Breast epithelium (tissue), 3 donors: ENCODE measurements at regions not wholly inside any gene's neighbourhood (a gene's known extent, or its start where the extent isn't known, plus 50 kb on each side); places are given as distances from the start of the nearest gene placed in this dataset.

ENCODE experiments used
- CTCF ChIP-seq, 3 donors: fragments of 450-650 bp; IDR thresholded peaks; one replicate each; pipeline ENCODE4 v1.5.1; 2016 to 2017; ENCODE audit warnings: antibody characterized with exemption in 3 of 3, mild to moderate bottlenecking in 3 of 3, moderate library complexity in 3 of 3
- POLR2A ChIP-seq: fragments of 450-650 bp; IDR thresholded peaks from one replicate; pipeline ENCODE4 v1.6.1; 2016; ENCODE audit warnings: antibody characterized with exemption, mild to moderate bottlenecking, moderate library complexity
- POLR2AphosphoS5 ChIP-seq, 3 donors: sonication (generic); formaldehyde crosslinking; IDR thresholded peaks; one replicate each; pipeline ENCODE4 v1.6.1; 2017; ENCODE audit warnings: antibody characterized with exemption in 3 of 3

- TF ChIP-seq POLR2A = no peak
- TF ChIP-seq CTCF (IDR thresholded peaks at IDR 0.05) = no peak
- no peak for TF ChIP-seq POLR2AphosphoS5 (IDR thresholded peaks at IDR 0.05)
Measured at GRCh38 chr4:180814875-180815417, 1428.3 kb upstream of the TENM3 start.
